ENCODE measurements at regions not wholly inside any gene's neighbourhood (a gene's known extent, or its start where the extent isn't known, plus 50 kb on each side); places are given as distances from the start of the nearest gene placed in this dataset.
"Not testable (repeated sequence)": the region's sequence is repeated elsewhere in the genome, so short reads cannot be mapped to it uniquely, and the experiment has no call there.

- DNase-seq: no peak
These were observed 458.4 kb downstream of the CD83 start for GRCh38 chr6:14575961-14576360.

- no peak for DNase-seq
These were observed 461.4 kb downstream of the CD83 start for GRCh38 chr6:14578994-14579393.

GRCh38 chr6:14582749-14583148 lies 465.2 kb downstream of the CD83 start:
- no peak for DNase-seq

- no peak for DNase-seq
These were observed 466.3 kb downstream of the CD83 start for GRCh38 chr6:14583826-14584225.

GRCh38 chr6:14584450-14584849 lies 466.9 kb downstream of the CD83 start:
- DNase-seq: no peak

- no peak for DNase-seq
These were observed 468.1 kb downstream of the CD83 start for GRCh38 chr6:14585689-14586088.

- no peak for DNase-seq
These were observed 471.6 kb downstream of the CD83 start for GRCh38 chr6:14589175-14589574.

- DNase-seq: no peak
These were observed 473.0 kb downstream of the CD83 start for GRCh38 chr6:14590586-14590985.

GRCh38 chr6:14591998-14592397 lies 474.4 kb downstream of the CD83 start:
- DNase-seq: no peak

GRCh38 chr6:14593286-14593685 lies 475.7 kb downstream of the CD83 start:
- DNase-seq: no peak

- no peak for DNase-seq
These were observed 478.2 kb downstream of the CD83 start for GRCh38 chr6:14595751-14596150.

GRCh38 chr6:14596410-14596809 lies 478.8 kb downstream of the CD83 start:
- no peak for DNase-seq

- no peak for DNase-seq
These were observed 479.5 kb downstream of the CD83 start for GRCh38 chr6:14597090-14597489.

- DNase-seq: no peak
These were observed 480.7 kb downstream of the CD83 start for GRCh38 chr6:14598017-14598864.

GRCh38 chr6:14600306-14600705 lies 482.7 kb downstream of the CD83 start:
- DNase-seq: not testable (repeated sequence)

GRCh38 chr6:14601490-14601889 lies 483.9 kb downstream of the CD83 start:
- no peak for DNase-seq

GRCh38 chr6:14606353-14606752 lies 488.8 kb downstream of the CD83 start:
- DNase-seq: no peak

GRCh38 chr6:14610141-14610540 lies 492.6 kb downstream of the CD83 start:
- no peak for DNase-seq

GRCh38 chr6:14612016-14612980 lies 494.7 kb downstream of the CD83 start:
- DNase-seq: no peak

GRCh38 chr6:14614631-14615030 lies 497.1 kb downstream of the CD83 start:
- no peak for DNase-seq

- no peak for DNase-seq
These were observed 499.1 kb downstream of the CD83 start for GRCh38 chr6:14616656-14617055.

GRCh38 chr6:14618759-14619418 lies 501.3 kb downstream of the CD83 start:
- no peak for DNase-seq

GRCh38 chr6:14619419-14619781 lies 501.8 kb downstream of the CD83 start:
- DNase-seq: no peak
